Ishikawa (cell line): ENCODE measurements at regions not wholly inside any gene's neighbourhood (a gene's known extent, or its start where the extent isn't known, plus 50 kb on each side); places are given as distances from the start of the nearest gene placed in this dataset.

ENCODE experiments used
- CEBPB ChIP-seq: IDR thresholded peaks from 2 replicates; pipeline ENCODE4 v1.6.1; 2012
- CREB1 ChIP-seq: IDR thresholded peaks from 2 replicates; pipeline ENCODE4 v1.6.1; 2012; ENCODE audit warnings: low read depth
- EGR1 ChIP-seq: IDR thresholded peaks from 2 replicates; pipeline ENCODE4 v1.6.1; 2012
- EP300 ChIP-seq: IDR thresholded peaks from 2 replicates; pipeline ENCODE4 v1.6.1; 2012; ENCODE audit warnings: borderline replicate concordance
- RAD21 ChIP-seq: IDR thresholded peaks from 2 replicates; pipeline ENCODE4 v1.6.1; 2012; ENCODE audit warnings: low read depth
- TAF1 ChIP-seq: IDR thresholded peaks from 2 replicates; pipeline ENCODE4 v1.6.1; 2012; ENCODE audit warnings: low read depth, mild to moderate bottlenecking
- TCF12 ChIP-seq: IDR thresholded peaks from 2 replicates; pipeline ENCODE4 v1.6.1; 2012; ENCODE audit warnings: low read depth
- TEAD4 ChIP-seq: IDR thresholded peaks from 2 replicates; pipeline ENCODE4 v1.6.1; 2012
- YY1 ChIP-seq: IDR thresholded peaks from 2 replicates; pipeline ENCODE4 v1.6.1; 2012; ENCODE audit warnings: low read depth
- TF ChIP-seq, protein P1 (sequence below): IDR thresholded peaks from 2 replicates; pipeline ENCODE4 v1.6.1; 2012; ENCODE audit warnings: low read depth, mild to moderate bottlenecking
- TF ChIP-seq, protein P2 (sequence below): IDR thresholded peaks from 2 replicates; pipeline ENCODE4 v1.6.1; 2012
- TF ChIP-seq, protein P3 (sequence below): IDR thresholded peaks from 2 replicates; pipeline ENCODE4 v1.6.1; 2012

DNA sequence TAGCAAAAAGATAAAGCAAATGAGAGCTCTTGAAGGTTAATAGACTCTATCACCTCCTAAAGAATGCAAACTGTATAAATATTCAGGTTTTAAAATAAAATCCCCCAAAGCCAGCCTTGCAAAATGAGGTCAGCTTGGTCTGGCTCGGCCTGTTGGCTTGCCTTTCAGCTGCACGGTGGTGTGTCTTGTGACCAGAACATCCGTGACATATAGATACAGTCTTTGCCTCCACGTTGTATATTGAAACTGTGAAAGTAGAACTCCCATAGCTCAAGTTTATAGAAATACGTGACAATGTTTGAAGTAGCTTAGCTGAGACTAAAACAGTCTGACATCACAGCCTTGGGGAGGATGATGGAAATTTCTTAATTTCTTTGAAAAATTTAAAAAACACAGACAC is 236.6 kb upstream of the MYOCD start:
- TF ChIP-seq YY1 (no peak), EP300 (no peak), TAF1 (no peak), EGR1 (no peak), TCF12 (no peak), CEBPB (no peak), RAD21 (no peak), TEAD4 (no peak), CREB1 (no peak)
- TF ChIP-seq, protein P1, sequence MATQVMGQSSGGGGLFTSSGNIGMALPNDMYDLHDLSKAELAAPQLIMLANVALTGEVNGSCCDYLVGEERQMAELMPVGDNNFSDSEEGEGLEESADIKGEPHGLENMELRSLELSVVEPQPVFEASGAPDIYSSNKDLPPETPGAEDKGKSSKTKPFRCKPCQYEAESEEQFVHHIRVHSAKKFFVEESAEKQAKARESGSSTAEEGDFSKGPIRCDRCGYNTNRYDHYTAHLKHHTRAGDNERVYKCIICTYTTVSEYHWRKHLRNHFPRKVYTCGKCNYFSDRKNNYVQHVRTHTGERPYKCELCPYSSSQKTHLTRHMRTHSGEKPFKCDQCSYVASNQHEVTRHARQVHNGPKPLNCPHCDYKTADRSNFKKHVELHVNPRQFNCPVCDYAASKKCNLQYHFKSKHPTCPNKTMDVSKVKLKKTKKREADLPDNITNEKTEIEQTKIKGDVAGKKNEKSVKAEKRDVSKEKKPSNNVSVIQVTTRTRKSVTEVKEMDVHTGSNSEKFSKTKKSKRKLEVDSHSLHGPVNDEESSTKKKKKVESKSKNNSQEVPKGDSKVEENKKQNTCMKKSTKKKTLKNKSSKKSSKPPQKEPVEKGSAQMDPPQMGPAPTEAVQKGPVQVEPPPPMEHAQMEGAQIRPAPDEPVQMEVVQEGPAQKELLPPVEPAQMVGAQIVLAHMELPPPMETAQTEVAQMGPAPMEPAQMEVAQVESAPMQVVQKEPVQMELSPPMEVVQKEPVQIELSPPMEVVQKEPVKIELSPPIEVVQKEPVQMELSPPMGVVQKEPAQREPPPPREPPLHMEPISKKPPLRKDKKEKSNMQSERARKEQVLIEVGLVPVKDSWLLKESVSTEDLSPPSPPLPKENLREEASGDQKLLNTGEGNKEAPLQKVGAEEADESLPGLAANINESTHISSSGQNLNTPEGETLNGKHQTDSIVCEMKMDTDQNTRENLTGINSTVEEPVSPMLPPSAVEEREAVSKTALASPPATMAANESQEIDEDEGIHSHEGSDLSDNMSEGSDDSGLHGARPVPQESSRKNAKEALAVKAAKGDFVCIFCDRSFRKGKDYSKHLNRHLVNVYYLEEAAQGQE = no peak
- TF ChIP-seq, protein P2, sequence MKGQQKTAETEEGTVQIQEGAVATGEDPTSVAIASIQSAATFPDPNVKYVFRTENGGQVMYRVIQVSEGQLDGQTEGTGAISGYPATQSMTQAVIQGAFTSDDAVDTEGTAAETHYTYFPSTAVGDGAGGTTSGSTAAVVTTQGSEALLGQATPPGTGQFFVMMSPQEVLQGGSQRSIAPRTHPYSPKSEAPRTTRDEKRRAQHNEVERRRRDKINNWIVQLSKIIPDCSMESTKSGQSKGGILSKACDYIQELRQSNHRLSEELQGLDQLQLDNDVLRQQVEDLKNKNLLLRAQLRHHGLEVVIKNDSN = no peak
- TF ChIP-seq, protein P3, sequence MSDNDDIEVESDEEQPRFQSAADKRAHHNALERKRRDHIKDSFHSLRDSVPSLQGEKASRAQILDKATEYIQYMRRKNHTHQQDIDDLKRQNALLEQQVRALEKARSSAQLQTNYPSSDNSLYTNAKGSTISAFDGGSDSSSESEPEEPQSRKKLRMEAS = no peak
